Superior temporal gyrus (tissue), 1 donor: ENCODE measurements at regions not wholly inside any gene's neighbourhood (a gene's known extent, or its start where the extent isn't known, plus 50 kb on each side); places are given as distances from the start of the nearest gene placed in this dataset.

Experiments used
- DNase-seq: peaks from one replicate; pipeline ENCODE4 v3.0.0-alpha.2; 2016; ENCODE audit errors: extremely low spot score

DNA sequence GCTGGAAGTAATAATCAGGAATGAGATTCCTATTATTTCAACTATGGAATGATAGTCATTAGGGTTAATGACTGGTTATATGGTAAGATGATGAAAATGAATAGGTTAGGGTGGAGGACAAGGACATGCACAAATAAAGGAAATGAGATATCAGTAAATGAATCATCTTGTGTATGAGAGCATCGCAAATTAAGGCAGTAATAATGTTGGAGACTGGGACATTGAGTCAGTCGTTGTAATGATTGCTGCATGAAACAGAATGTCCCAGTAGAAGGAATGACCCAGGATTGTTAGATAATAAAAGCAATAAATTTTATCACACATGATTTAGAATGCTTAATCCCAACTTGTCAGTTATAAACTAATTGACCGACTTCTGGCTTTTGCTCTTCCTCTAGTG is 1733.7 kb upstream of the PCDH20 start:
- DNase-seq, result no peak

DNA sequence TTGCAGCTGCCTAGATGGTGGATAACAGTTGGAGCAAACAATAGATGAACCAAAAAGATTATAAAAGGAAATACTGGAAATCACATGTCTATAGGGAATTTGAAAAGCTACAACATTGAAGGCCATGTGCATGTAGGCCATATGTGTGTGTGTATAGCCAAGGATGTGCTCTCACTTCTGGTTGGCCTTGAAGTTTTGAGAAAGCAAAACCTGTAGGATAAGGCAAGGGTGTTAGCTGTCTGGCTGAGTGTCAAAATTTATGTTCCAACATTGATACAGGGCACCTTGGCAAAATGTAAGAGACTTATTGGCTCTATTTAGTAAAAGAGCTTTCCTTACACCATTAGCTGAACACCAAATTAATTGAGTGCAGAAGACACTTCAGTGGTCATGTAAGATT is 1723.6 kb upstream of the PCDH20 start:
- DNase-seq, result no peak

DNA sequence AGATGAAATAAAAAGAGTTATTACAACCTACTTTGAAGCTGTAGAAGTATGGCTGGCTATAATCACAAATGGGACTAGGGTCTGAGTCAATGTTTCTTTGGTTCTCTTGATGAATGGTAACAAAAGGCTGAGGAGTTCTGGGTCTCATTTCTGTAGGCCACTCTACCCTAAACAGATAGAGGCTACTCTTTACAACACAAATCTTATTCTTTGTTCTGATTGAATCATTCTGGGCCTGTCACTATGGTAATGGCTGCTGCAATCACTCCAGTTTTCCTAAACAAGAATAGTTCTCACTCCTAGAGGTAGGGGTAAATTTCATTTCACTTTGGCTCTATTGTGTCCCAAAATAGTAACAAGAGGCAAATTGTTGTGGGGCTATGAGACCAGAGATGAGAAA is 1714.3 kb upstream of the PCDH20 start:
- DNase-seq, result no peak

DNA sequence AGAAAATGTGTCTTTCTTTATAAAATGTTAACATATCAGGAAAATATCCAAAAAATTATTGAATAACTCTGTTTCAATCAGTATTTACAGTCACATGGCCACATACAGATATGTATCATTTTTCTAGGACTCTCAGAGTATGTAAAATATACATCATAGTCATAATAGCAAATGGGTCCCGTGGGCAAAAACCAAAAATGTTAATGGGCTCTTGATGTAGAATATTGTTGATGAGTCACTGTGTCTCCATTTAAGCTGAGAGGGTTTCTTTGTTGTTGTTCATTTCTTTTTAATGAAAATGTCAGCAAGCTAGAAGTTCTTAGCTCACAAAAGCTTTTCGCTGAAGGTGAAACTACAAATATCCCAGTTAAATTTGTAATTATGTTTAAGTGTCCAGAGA is 1713.1 kb upstream of the PCDH20 start:
- no peak for DNase-seq

DNA sequence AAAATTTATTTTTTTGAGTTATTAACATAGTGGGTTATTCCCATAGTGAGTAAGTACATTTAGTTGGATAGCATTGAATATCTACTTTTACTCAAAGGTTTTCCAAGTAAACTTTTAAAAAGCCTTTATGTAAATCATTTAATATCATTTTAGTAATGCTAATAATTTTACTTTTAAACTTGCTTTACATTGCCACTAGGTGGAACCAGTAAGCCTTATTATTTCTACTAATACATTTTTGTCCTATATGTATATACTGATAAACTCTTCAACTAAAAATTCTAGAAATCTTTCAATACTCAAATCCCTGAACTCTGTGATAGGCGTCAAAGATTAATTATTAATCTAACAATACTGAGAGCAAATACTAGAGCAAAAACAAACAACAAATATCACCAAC is 1709.2 kb upstream of the PCDH20 start:
- peak; percentile 24 for DNase-seq

DNA sequence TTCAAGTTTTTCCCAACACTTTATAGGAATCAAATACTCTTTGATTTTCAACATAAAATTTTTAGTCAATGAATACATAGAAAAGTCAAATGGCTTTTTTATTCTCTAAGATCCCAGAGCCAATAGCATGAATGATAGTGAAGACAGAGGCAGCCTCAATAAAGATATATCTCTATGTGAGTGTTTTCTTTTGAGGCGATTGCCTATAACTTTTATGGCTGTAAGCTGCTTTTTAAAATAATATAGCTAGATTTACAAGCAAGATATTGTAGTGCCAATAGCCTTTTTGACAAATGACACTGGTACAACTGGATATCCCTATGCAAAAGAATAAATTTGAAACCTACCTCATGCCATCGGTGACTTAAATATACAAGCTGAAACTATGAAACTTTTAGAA is 1705.2 kb upstream of the PCDH20 start:
- DNase-seq, result no peak

DNA sequence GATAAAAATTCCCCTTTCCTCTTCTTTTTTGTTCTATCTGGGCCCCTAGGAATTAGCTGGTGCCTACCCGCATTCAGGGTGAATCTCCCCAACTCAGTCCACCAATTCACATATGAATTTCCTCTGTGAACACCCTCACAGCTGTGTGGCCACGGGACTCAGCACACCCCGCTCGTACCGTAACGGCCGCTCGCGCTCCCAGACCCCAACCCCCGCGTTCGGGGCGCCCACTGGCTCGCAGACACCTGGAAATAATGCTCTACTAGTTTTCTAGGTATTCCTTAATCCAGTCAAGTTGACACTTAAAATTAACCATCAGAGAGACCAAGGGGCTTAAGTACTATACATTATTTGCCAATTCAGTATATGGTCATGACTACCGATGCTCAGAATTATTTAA is 1702.1 kb upstream of the PCDH20 start:
- no peak for DNase-seq

DNA sequence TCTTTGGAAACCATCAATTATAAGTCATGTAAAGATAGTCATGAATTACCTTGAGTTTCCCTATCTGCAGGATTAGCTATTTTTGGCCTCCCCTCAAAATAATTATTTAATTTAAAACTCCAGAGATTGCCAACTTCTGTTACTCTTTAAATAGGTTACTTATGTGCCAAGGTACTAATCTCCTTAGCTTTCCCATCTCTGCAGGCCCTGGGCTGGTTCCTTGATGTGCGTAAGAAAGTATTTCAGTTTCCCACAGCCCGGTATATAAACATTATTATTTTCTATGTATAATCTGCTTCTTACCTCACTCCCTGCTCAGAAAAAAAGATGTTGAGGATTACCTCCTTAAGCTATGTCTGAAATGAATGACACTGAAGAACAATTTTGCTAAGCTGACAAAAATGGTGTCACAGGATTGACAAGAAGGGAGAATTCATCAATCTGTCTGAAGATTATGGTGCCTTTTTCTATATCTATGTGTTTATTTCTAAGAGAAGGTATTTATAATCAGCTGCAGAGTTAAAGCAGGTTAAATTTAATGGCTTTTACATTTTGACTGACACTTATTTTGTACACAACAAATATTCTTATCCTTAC is 1697.2 kb upstream of the PCDH20 start:
- no peak for DNase-seq

DNA sequence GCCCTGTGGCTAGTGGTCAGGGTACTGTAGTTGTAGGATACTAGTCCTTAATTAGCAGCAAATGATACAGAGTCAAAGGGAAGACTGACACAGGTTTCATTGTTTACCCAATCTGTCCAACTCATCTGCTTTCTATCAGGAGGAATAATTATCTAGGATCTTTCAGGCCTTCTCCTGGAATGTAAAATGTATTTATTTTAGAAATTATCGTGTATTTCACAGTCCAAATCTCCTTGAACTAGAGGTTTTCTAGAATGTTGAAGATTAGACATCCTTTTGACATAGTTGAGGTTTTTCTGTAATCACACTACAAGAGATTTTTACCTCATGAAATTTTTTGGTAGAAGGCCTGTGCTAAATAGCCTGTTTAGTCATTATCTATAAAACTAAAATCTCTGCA is 1694.8 kb upstream of the PCDH20 start:
- no peak for DNase-seq

DNA sequence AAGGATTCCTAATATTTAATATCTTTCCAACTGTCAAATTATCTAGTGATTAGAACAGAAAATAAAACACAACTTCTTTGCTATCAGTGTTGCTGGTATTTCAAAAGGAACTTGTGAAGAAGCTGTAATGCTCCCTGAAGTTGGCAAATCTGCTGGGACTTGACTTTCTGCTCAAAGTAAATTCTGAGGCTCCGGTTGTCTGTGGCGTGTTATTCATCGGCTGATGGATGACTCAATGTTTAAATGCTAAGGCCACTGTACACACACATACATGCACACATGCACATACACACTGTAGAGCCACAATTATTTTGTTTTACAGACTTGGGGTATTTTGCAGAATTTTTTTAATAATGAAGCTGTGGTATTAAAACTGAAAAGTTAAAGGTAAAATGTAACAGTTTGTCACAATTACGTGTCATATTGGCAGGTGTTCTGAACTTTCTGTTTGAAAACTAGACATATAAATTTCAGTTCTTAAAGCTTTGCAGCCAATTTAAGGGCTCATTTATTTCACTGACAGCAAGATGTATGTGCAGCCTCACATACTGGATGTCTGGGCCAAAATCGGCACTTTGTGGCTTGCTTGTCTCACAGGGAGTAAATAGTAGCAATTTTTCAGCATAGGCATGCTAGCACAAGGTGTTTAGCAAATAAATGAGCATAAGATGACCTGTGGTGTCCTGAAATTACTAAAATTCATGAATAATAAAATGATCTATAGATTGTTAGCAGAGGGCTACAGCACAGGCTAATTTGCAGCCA is 1691.7 kb upstream of the PCDH20 start:
- no peak for DNase-seq

DNA sequence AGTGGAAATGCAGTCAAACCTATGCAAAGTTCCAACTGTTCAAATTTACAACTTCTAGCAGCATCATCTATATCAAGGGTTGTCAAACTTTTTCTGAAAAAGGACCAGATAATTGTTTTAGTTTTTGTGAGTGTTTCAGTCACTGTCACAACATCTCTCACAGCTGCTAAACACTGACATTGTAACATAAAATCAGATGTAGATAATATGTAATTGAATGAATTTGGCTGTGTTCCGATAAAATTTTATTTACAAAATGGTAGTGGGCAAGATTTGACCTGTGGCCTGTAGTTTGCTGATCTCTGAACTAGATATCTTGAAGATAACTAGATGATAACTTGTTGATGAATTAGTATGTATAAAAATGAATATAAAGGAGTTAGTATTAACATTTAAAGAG is 1679.1 kb upstream of the PCDH20 start:
- DNase-seq, result no peak

DNA sequence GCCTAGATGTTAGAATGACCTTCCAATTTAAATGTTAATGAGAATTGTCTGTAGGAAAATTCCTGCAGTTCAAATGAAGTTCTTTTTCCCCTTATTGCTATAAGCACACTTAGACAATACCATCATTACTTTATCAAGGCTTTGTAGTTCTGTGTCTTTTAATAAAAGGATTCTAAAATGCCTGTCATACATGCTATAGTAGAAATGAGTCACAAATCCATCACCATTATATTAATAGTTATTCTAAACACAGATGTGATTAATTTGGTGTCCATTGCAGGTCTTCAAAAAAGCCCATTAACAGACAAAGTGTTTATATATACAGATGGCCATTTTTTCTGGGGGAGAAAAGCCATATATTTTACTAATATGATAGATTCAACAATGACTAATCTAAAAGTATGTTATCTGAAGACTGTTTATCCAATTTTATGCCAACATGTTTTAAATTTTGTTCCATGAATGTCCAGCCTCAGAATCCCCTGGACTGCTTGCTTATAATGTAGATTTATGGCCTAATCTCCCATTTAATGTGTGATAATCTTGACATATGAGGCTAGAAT is 1678.3 kb upstream of the PCDH20 start:
- DNase-seq, result no peak

DNA sequence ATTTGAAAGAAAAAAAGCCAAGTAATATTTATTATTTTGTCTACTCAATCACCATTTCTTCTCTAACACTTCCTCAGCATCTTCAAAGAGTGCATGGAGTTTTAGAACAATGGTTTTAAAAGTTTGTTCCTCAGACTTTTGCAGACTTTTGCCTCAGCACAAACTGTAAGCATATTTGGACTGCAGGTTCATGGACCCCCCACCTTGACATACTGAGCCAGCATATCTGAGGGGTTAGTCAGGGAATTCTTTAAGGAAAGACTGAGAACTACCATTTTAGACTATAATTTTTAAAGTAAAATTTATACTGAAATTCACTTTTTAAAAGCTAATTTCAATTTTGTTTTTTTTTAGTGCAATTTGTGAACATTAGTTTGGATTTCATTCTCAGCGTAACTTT is 1676.8 kb upstream of the PCDH20 start:
- DNase-seq, result no peak

DNA sequence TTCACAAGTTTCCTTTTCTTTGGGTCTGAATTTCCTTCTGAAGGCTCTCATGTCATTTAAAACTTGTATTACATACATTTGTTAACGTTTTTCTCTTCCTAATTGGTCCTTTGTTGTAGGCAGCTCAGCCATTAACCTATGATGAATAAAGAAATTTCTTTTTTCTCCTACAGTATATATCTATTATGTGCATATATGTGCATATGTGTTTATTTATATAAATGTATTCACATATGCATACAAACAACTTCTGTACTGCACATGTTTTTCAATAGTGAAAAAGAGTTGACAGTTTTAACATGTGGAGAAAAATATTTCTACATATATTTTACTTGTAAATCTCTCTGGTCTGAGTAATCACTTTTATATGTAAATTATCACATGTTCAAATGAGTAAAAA is 1674.9 kb upstream of the PCDH20 start:
- DNase-seq, result no peak

DNA sequence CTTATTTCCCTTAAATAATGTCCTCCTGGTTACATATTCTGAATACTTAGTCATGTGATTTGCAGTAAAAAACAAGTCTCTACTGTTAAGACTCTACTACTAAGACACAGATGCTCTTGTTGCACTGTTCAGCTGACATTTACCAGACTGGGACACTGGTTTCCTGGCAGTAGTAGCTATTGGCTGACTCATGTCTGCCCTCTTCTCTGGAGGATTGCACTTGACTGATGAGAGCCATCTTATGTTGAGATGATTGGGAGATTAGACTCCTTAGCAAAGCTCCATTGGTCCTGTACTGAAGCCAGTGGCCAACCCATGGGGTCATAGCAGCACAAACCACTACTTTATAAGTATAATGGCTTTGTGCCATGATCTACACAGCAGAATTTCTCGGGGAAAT is 1672.6 kb upstream of the PCDH20 start:
- no peak for DNase-seq

DNA sequence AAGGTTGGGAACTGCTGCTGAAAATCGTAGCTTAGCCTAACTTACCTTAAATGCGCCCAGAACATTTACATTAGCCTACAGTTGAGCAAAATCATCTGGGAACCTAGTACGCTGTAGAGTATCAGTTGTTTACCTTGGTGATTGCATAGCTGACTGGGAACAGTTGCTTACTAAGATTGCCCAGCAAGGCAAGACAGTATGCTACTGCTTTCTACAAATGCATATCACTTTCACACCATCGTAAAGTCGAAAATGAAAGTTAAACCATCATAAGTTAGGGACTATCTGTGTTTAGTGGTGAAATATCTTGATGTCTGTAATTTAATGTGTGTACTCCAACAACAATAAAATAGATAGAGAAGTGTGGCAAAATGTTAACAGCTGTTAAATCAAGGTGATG is 1670.6 kb upstream of the PCDH20 start:
- no peak for DNase-seq

DNA sequence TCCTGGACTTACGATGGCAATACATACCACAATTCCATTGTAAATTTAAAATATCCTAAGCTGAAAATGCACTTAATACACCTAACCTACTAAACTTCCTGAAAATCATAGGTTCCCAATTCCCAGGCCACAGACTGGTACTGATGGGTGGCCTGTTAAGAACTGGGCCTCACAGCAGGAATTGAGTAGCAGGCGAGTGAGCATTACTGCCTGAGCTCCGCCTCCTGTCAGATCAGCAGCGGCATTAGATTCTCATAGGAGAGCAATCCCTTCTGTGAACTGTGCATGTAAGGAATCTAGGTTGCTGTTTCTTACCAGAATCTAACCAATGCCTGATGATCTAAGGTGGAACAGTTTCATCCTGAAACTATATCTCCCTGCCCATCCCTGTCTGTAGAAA is 1670.2 kb upstream of the PCDH20 start:
- no peak for DNase-seq

DNA sequence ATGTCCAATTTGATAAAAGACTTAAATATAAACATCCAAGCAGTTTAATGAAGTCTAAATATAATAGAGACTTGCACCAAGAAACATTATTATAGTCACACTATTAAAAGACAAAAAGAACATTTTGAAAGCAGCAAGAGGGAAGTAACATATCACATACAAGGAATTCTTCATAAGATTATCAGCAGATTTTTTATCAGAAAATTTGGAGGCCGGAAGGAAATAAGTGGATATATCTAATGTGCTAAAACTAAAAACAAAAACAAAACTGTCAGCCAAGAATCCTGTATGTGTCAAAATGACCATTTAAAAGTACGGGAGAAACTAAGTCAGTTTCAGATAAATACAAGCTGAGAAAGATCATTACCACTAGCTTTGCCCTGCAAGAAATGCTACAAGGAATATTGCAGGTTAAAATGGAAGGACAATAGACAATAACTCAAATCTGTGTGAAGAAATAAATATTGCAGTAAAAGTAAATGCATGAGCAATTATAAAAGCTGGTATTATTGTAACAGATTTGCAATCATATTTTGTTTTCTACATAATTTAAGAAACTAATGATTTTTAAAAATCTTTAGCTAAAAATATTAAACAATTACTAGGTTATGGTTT is 1665.9 kb upstream of the PCDH20 start:
- no peak for DNase-seq

DNA sequence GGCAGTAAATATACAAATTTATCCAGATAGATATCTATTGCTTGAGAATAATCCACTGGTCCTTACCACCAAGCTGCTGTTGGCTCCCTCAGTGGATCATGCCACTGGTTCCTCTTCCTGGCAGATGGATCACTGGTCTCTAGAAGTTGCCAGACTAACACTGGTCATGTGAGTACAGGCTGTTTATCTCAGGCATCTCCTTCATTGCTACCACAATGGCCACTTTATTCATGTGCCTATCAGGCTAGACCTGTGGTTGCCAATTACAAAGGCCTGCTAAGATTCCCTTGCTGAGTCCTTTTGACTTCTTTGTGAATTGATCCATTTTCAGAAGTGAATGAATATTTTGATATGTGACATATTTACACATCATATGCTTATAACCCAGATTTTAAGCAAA is 1659.5 kb upstream of the PCDH20 start:
- DNase-seq, result no peak

DNA sequence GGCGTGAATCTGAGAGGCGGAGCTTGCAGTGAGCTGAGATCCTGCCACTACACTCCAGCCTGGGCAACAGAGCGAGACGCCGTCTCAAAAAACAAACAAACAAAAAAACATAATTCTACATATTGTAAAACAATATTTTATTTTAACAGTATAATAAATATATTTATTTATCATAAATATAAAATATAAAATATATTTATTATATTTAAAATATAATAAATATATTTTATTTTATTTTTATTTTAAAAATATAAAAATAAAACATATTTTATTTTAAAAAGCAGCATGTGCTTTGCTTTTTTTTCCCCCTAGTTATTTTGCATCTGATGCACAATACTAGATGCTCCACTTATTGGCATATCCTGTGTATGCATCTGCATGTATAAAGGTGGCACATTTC is 1634.6 kb upstream of the PCDH20 start:
- no peak for DNase-seq

DNA sequence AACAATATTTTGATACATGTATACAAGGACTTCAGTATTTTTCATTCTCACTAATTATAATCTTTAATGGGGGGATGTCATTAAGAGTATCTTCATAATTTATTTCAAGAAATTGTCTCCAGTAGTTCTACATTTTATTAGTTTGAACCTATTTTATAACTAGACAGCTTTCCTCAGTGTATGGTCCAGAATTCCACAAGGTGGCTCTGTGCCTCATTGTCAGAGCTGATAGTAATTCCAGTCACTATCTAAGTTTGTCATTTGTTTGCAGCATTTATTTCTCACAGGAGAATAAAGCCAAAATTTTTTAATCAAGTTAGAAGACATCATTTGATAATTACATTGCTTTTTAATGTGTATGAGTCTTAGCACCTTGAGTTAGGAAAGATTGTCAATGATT is 1633.0 kb upstream of the PCDH20 start:
- peak; percentile 29 for DNase-seq

DNA sequence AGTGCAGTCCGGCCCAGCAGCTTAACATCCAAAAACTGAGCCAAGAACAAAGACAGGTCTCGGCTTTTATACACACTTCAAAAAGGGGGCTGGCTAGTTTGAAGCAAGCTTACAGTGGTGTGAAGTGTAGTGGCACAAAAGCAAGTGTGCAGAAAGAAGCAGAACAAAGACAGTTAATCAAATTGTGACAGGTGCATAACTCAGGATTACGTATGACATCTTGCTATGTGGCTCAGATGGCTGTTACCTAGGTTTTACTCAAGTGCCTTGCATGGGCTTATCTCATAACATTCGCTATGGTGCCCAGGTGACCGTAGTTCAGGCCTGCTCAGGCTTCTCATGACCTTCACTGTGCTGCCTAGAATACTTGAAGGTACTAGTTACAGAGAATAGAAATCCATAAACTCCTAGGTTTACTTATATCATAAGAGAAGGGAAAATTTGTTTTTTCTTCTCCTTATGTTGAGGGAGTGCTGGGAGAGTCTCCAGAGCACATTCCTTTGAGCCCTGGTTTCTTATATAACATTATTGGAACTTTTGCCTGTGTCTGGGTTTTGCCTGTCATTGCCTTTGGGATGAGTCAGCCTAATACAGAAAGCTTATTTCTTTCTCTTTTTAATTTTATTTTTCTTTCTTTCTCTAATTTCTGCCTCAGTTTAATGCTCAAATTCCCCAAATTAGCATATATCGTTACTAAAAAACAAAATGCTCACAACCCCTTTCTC is 1629.1 kb upstream of the PCDH20 start:
- no peak for DNase-seq
